AG08395 (cell line): ENCODE measurements at regions not wholly inside any gene's neighbourhood (a gene's known extent, or its start where the extent isn't known, plus 50 kb on each side); places are given as distances from the start of the nearest gene placed in this dataset.

Source experiments
- DNase-seq: peaks from one replicate; pipeline ENCODE4 v3.0.0; 2012; ENCODE audit warnings: mixed read lengths, low spot score

GRCh38 chr2:128879161-128879560 is 560.5 kb upstream of the HS6ST1 start:
- DNase-seq, result no peak

GRCh38 chr2:128894896-128895295 is 576.2 kb upstream of the HS6ST1 start:
- no peak for DNase-seq

- DNase-seq, result no peak
Measured at GRCh38 chr2:128901572-128902391, 583.1 kb upstream of the HS6ST1 start.

- DNase-seq, result no peak
Measured at GRCh38 chr2:128903637-128904036, 585.0 kb upstream of the HS6ST1 start.

GRCh38 chr2:128911276-128911675 is 592.6 kb upstream of the HS6ST1 start:
- DNase-seq, result no peak

- no peak for DNase-seq
Measured at GRCh38 chr2:128914320-128914719, 595.7 kb upstream of the HS6ST1 start.

- DNase-seq, result no peak
Measured at GRCh38 chr2:128921751-128922150, 603.1 kb upstream of the HS6ST1 start.

GRCh38 chr2:128922154-128922553 is 603.5 kb upstream of the HS6ST1 start:
- DNase-seq, result no peak

- no peak for DNase-seq
Measured at GRCh38 chr2:128925631-128926030, 607.0 kb upstream of the HS6ST1 start.

GRCh38 chr2:128930101-128930500 is 611.4 kb upstream of the HS6ST1 start:
- no peak for DNase-seq

GRCh38 chr2:128940378-128940777 is 621.7 kb upstream of the HS6ST1 start:
- DNase-seq, result no peak

GRCh38 chr2:128941751-128942150 is 623.1 kb upstream of the HS6ST1 start:
- no peak for DNase-seq

- DNase-seq, result no peak
Measured at GRCh38 chr2:128949360-128949759, 630.7 kb upstream of the HS6ST1 start.

GRCh38 chr2:128950758-128951157 is 632.1 kb upstream of the HS6ST1 start:
- DNase-seq, result no peak

GRCh38 chr2:128958241-128958640 is 639.6 kb upstream of the HS6ST1 start:
- no peak for DNase-seq

GRCh38 chr2:128967646-128968045 is 649.0 kb upstream of the HS6ST1 start:
- no peak for DNase-seq

GRCh38 chr2:128969374-128969773 is 650.7 kb upstream of the HS6ST1 start:
- no peak for DNase-seq

GRCh38 chr2:128970332-128971116 is 651.9 kb upstream of the HS6ST1 start:
- no peak for DNase-seq

- no peak for DNase-seq
Measured at GRCh38 chr2:128973566-128973965, 654.9 kb upstream of the HS6ST1 start.

- DNase-seq, result no peak
Measured at GRCh38 chr2:128978212-128978611, 659.5 kb upstream of the HS6ST1 start.

GRCh38 chr2:128979182-128979581 is 660.5 kb upstream of the HS6ST1 start:
- DNase-seq, result no peak

- no peak for DNase-seq
Measured at GRCh38 chr2:128980475-128980874, 661.8 kb upstream of the HS6ST1 start.

GRCh38 chr2:128981353-128981752 is 662.7 kb upstream of the HS6ST1 start:
- no peak for DNase-seq
